MM.1S (cell line): ENCODE measurements at regions not wholly inside any gene's neighbourhood (a gene's known extent, or its start where the extent isn't known, plus 50 kb on each side); places are given as distances from the start of the nearest gene placed in this dataset.

Experiments used
- DNase-seq: peaks from one replicate; pipeline ENCODE4 v3.0.0-alpha.2; 2015
- H2AFZ ChIP-seq: fragments of 300-600 bp; sonication (generic); 2 replicates; pipeline ENCODE4 v1.6.0; 2016; ENCODE audit warnings: antibody characterized with exemption, low read length
- H3F3A ChIP-seq: fragments of 300-600 bp; sonication (generic); 2 replicates; pipeline ENCODE4 v1.6.1; 2016; ENCODE audit warnings: mild to moderate bottlenecking, antibody characterized with exemption, low read length, moderate library complexity, mixed read lengths; ENCODE audit not compliant: insufficient read depth
- H3K27ac ChIP-seq: fragments of 300-600 bp; sonication (generic); 2 replicates; pipeline ENCODE4 v1.5.1; 2016; ENCODE audit warnings: mild to moderate bottlenecking, low read length
- H3K27me3 ChIP-seq: fragments of 300-600 bp; sonication (generic); replicated peaks from 2 replicates; pipeline ENCODE4 v1.6.0; 2016; ENCODE audit warnings: low read length; ENCODE audit not compliant: insufficient read depth
- H3K36me3 ChIP-seq: fragments of 300-600 bp; sonication (generic); replicated peaks from 2 replicates; pipeline ENCODE4 v1.6.1; 2016; ENCODE audit warnings: mild to moderate bottlenecking, low read length, mixed read lengths; ENCODE audit not compliant: insufficient read depth
- H3K4me1 ChIP-seq: fragments of 300-600 bp; sonication (generic); 2 replicates; pipeline ENCODE4 v1.6.1; 2016; ENCODE audit warnings: low read length, mixed read lengths
- H3K4me2 ChIP-seq: fragments of 300-600 bp; sonication (generic); 2 replicates; pipeline ENCODE4 v1.6.0; 2016; ENCODE audit warnings: low read depth, low read length
- H3K4me3 ChIP-seq: fragments of 300-600 bp; sonication (generic); 2 replicates; pipeline ENCODE4 v1.5.1; 2016; ENCODE audit warnings: low read length, mixed read lengths
- H3K79me2 ChIP-seq: fragments of 300-600 bp; sonication (generic); 2 replicates; pipeline ENCODE4 v1.6.1; 2016; ENCODE audit warnings: mixed run types, low read length, mixed read lengths
- H3K9ac ChIP-seq: fragments of 300-600 bp; sonication (generic); 2 replicates; pipeline ENCODE4 v1.6.1; 2016; ENCODE audit warnings: low read length, mixed read lengths
- H3K9me2 ChIP-seq: fragments of 300-600 bp; sonication (generic); replicated peaks from 2 replicates; pipeline ENCODE4 v1.6.1; 2016; ENCODE audit warnings: mild to moderate bottlenecking, low read length, mixed read lengths; ENCODE audit not compliant: insufficient read depth
- H3K9me3 ChIP-seq: fragments of 300-600 bp; sonication (generic); replicated peaks from 2 replicates; pipeline ENCODE4 v1.6.1; 2016; ENCODE audit warnings: mild to moderate bottlenecking, low read length, mixed read lengths; ENCODE audit not compliant: insufficient read depth
- H4K20me1 ChIP-seq: fragments of 300-600 bp; sonication (generic); 2 replicates; pipeline ENCODE4 v1.6.1; 2016; ENCODE audit warnings: mild to moderate bottlenecking, low read length, moderate library complexity, mixed read lengths; ENCODE audit not compliant: insufficient read depth
- EZH2 ChIP-seq: fragments of 300-600 bp; sonication (generic); optimal IDR thresholded peaks from 2 replicates; pipeline ENCODE3; 2017; ENCODE audit warnings: low read depth, mild to moderate bottlenecking, antibody characterized with exemption, low read length, mixed read lengths
- EZH2phosphoT487 ChIP-seq: fragments of 300-600 bp; sonication (generic); IDR thresholded peaks from 2 replicates; pipeline ENCODE4 v1.6.1; 2018; ENCODE audit warnings: antibody characterized with exemption, low read length
- TF ChIP-seq, protein P1 (sequence below): fragments of 300-600 bp; sonication (generic); IDR thresholded peaks from 2 replicates; pipeline ENCODE4 v1.5.1; 2016; ENCODE audit warnings: antibody characterized with exemption, low read length, mixed read lengths

DNA sequence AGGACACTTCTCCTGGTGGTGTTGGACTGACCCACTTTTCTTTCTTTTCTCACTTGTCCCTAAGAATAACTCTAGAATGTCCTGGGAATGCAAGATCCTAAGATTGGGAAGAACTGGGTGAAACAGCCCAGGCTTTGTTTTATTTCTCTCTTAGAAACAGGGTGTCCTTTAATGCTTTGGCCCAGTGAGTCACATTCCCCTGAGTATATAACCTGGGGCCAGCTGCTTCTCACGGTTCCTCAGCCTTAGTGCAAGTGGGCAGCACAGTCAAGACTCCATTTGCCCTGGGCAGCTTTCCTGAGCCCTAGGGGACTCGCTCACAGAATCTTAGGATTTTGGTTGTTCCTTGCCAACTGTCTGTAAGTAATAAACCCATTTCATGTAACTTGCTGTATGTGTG, 355.0 kb downstream of the DSC3 start:
- Histone ChIP-seq H3K4me1 (no peaks in the 10 kb centered on the region), H2AFZ (no peak overlapping the region), H3K27me3 (no peaks in the 10 kb centered on the region), H3F3A (no peaks in the 10 kb centered on the region), H3K79me2 (no peaks in the 10 kb centered on the region), H4K20me1 (no peaks in the 10 kb centered on the region), H3K27ac (no peak overlapping the region), H3K9ac (no peak overlapping the region), H3K9me2 (no peaks in the 10 kb centered on the region), H3K9me3 (no peaks in the 10 kb centered on the region), H3K4me2 (no peak overlapping the region), H3K4me3 (no peak overlapping the region), H3K36me3 (no peaks in the 10 kb centered on the region)
- no peak for TF ChIP-seq EZH2phosphoT487
- TF ChIP-seq EZH2 = no peak
- TF ChIP-seq, protein P1, sequence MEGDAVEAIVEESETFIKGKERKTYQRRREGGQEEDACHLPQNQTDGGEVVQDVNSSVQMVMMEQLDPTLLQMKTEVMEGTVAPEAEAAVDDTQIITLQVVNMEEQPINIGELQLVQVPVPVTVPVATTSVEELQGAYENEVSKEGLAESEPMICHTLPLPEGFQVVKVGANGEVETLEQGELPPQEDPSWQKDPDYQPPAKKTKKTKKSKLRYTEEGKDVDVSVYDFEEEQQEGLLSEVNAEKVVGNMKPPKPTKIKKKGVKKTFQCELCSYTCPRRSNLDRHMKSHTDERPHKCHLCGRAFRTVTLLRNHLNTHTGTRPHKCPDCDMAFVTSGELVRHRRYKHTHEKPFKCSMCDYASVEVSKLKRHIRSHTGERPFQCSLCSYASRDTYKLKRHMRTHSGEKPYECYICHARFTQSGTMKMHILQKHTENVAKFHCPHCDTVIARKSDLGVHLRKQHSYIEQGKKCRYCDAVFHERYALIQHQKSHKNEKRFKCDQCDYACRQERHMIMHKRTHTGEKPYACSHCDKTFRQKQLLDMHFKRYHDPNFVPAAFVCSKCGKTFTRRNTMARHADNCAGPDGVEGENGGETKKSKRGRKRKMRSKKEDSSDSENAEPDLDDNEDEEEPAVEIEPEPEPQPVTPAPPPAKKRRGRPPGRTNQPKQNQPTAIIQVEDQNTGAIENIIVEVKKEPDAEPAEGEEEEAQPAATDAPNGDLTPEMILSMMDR = no peak
- DNase-seq = no peak

DNA sequence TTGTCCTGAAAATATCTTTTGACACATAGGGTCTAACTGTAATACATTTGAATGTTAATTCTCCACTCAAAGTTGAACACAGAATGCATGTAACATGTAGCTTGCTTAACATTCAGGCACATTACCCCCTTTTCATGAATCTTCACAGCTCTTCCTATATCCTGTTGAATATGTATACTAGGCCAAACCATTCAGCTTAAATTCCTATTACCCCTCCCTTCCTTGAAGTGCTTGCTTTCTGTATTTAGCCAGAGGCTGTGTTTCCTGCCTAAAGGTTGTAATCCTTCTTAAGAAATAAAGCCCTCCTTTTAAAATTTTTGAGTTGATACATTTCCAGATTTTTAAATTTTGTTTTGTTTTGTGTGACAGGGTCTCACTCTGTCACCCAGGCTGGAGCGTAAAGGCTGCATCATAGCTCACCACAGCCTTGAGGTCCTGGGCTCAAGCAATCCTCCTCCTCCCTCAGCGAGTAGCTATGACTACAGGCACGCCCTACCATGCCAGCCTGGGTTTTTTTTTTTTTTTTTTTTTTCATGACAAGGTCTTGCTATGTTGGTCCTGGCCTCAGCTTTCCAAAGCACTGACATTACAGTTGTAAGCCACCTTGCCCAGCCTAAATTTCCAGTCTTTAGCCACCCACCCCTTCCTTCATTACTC, 357.6 kb downstream of the DSC3 start:
- Histone ChIP-seq H3K4me2 (no peak overlapping the region), H2AFZ (no peak overlapping the region), H3K27ac (no peak overlapping the region), H3K27me3 (no peaks in the 10 kb centered on the region), H3K79me2 (no peaks in the 10 kb centered on the region), H3F3A (no peaks in the 10 kb centered on the region), H3K9ac (no peak overlapping the region), H3K9me3 (no peaks in the 10 kb centered on the region), H3K4me1 (no peaks in the 10 kb centered on the region), H3K36me3 (no peaks in the 10 kb centered on the region), H3K4me3 (no peak overlapping the region), H4K20me1 (no peaks in the 10 kb centered on the region), H3K9me2 (no peaks in the 10 kb centered on the region)
- no peak for DNase-seq
- TF ChIP-seq EZH2 (no peak), EZH2phosphoT487 (no peak)

DNA sequence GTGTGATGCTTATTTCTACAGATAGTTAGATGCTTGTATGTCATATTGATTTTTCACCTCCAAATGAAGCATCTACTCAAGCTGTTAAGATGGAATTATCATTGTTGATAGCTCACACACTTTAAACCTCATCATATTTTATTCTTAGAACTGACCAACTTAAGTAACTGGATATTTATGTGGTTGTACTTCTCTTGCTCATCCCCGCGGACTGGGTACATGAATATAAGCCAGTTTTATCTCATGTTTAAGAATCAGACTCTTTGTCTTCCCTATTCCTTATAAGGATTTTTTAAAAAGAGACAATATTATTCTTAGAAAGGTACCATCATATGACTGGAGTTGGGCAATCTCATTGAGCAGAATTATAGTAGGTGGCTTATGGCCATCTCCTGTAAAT, 358.7 kb downstream of the DSC3 start:
- Histone ChIP-seq H3K9me2 (no peaks in the 10 kb centered on the region), H3K4me3 (no peak overlapping the region), H3K36me3 (no peaks in the 10 kb centered on the region), H3K4me2 (no peak overlapping the region), H3K79me2 (no peaks in the 10 kb centered on the region), H3K27ac (no peak overlapping the region), H3K4me1 (no peaks in the 10 kb centered on the region), H2AFZ (no peak overlapping the region), H3K9me3 (no peaks in the 10 kb centered on the region), H3K27me3 (no peaks in the 10 kb centered on the region), H3K9ac (no peak overlapping the region), H3F3A (no peaks in the 10 kb centered on the region), H4K20me1 (no peaks in the 10 kb centered on the region)
- no peak for DNase-seq
- TF ChIP-seq EZH2 = no peak
- TF ChIP-seq EZH2phosphoT487 = no peak
- TF ChIP-seq, protein P1 = no peak

DNA sequence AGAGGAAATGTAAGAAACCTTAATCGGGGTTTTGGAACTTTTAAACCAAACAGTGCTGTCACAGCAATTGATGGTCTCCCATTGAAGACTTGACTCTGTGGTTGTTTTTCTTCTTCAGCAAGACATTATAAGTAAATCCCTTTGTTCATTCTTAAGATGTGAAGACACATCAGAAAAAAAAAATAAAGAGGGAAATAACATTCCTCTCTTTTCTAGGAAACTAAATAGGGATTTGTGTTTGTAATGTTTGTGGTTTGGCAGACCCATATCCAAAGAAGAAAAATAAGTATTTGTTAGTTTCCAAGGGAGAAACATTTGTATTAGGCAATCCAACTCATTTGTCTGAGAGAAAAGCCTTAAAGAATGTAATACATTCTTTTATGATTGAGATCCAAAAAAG, 359.9 kb downstream of the DSC3 start:
- H3K4me1 ChIP-seq = no peaks in the 10 kb centered on the region
- no peaks in the 10 kb centered on the region for H3K36me3 ChIP-seq
- no peak overlapping the region for H3K27ac ChIP-seq
- H3K4me3 ChIP-seq = no peak overlapping the region
- H3F3A ChIP-seq = no peaks in the 10 kb centered on the region
- H3K9ac ChIP-seq = no peak overlapping the region
- no peak overlapping the region for H2AFZ ChIP-seq
- no peak overlapping the region for H3K4me2 ChIP-seq
- TF ChIP-seq EZH2 (no peak), EZH2phosphoT487 (no peak)
- TF ChIP-seq, protein P1 = no peak
- H3K79me2 ChIP-seq = no peaks in the 10 kb centered on the region
- H3K9me3 ChIP-seq = no peaks in the 10 kb centered on the region
- no peaks in the 10 kb centered on the region for H3K27me3 ChIP-seq
- no peaks in the 10 kb centered on the region for H3K9me2 ChIP-seq
- H4K20me1 ChIP-seq = no peaks in the 10 kb centered on the region
- no peak for DNase-seq
